HG02884 (cell line): ENCODE measurements at regions not wholly inside any gene's neighbourhood (a gene's known extent, or its start where the extent isn't known, plus 50 kb on each side); places are given as distances from the start of the nearest gene placed in this dataset.

ENCODE experiments used
- ATAC-seq: cut with Tn5 transposase; IDR thresholded peaks from one replicate; pipeline ENCODE4 v1.9.1; 2021; ENCODE audit warnings: mild to moderate bottlenecking, moderate library complexity; ENCODE audit not compliant: unreplicated experiment

- no peak for ATAC-seq
Observed at GRCh38 chr12:72082986-72083820, 144.6 kb downstream of the TPH2 start.

GRCh38 chr12:72084061-72084460 is 145.4 kb downstream of the TPH2 start:
- ATAC-seq: no peak

- no peak for ATAC-seq
Observed at GRCh38 chr12:72084880-72085279, 146.2 kb downstream of the TPH2 start.

GRCh38 chr12:72089678-72090077 is 151.0 kb downstream of the TPH2 start:
- no peak for ATAC-seq

GRCh38 chr12:72093424-72093823 is 154.8 kb downstream of the TPH2 start:
- no peak for ATAC-seq

- ATAC-seq: no peak
Observed at GRCh38 chr12:72093930-72094329, 155.3 kb downstream of the TPH2 start.

GRCh38 chr12:72094490-72094889 is 155.8 kb downstream of the TPH2 start:
- ATAC-seq: no peak

GRCh38 chr12:72095025-72095424 is 156.4 kb downstream of the TPH2 start:
- ATAC-seq: no peak

GRCh38 chr12:72098622-72099021 is 160.0 kb downstream of the TPH2 start:
- ATAC-seq: no peak

GRCh38 chr12:72100854-72101253 is 162.2 kb downstream of the TPH2 start:
- no peak for ATAC-seq

- no peak for ATAC-seq
Observed at GRCh38 chr12:72102150-72102549, 163.5 kb downstream of the TPH2 start.

GRCh38 chr12:72105849-72106248 is 166.3 kb upstream of the TRHDE start:
- ATAC-seq: no peak

- ATAC-seq: no peak
Observed at GRCh38 chr12:72110937-72111650, 161.1 kb upstream of the TRHDE start.

- no peak for ATAC-seq
Observed at GRCh38 chr12:72111706-72112105, 160.5 kb upstream of the TRHDE start.

GRCh38 chr12:72133497-72134055 is 138.6 kb upstream of the TRHDE start:
- ATAC-seq: no peak

GRCh38 chr12:72134246-72135020 is 137.7 kb upstream of the TRHDE start:
- no peak for ATAC-seq

- ATAC-seq: no peak
Observed at GRCh38 chr12:72135021-72135301, 137.2 kb upstream of the TRHDE start.

GRCh38 chr12:72136792-72137191 is 135.4 kb upstream of the TRHDE start:
- ATAC-seq: no peak

- no peak for ATAC-seq
Observed at GRCh38 chr12:72139411-72139810, 132.8 kb upstream of the TRHDE start.

- ATAC-seq: peak; percentile 99
Observed at GRCh38 chr12:72141381-72141780, 130.8 kb upstream of the TRHDE start.

GRCh38 chr12:72144553-72144952 is 127.6 kb upstream of the TRHDE start:
- no peak for ATAC-seq
